IPS-NIHi7 (cell line): ENCODE measurements at regions not wholly inside any gene's neighbourhood (a gene's known extent, or its start where the extent isn't known, plus 50 kb on each side); places are given as distances from the start of the nearest gene placed in this dataset.
A peak's percentile ranks its signal among the peaks of the same experiment; 100 is the strongest.

ENCODE experiments used
- DNase-seq: peaks from one replicate; pipeline ENCODE4 v3.0.0; 2012; ENCODE audit warnings: mixed read lengths; ENCODE audit errors: extremely low spot score

DNA sequence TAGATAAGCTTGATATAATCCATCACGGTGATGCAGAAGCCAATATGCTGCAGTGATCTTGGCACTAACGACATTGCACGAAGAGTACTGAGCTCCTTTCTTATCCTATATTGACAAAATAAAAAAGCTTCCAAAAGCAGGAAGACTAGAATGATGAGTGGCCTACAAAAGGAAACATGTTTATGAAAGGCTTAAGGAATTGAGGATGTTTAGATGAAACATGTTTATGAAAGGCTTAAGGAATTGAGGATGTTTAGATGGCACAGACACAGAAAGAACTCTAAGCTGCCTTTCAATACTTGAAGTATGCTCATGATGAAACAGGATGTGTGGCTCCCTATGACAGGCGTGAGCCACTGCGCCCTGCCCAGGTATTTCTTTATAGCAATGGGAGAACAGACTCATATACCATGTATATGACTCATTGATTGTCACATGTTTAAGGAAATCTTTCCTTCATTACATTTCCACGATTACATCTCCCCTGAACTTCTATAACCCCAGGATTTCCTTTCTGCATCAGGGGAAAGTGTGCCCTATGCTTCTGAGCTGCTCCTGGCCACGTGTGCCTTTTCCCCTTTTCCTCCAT lies 690.8 kb upstream of the ARGLU1 start:
- no peak for DNase-seq

DNA sequence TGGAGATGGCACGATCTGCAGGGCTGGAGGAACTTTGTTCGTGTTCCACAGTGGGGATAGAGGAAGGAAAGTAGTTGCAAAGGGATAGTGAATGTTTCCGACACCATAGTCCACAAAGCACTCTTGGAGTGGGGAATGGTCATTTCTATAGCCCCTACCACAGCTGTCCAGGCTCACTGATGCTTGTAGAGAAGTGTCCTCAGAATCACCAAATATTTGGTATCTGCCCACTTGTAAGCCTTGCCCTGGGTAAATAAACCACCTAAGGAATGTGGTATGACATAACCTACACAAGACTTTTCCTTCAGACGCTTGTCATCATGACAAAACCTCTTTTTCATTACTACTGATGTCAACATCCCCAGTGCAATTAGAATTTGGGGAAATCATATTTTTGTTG lies 686.5 kb upstream of the ARGLU1 start:
- no peak for DNase-seq

DNA sequence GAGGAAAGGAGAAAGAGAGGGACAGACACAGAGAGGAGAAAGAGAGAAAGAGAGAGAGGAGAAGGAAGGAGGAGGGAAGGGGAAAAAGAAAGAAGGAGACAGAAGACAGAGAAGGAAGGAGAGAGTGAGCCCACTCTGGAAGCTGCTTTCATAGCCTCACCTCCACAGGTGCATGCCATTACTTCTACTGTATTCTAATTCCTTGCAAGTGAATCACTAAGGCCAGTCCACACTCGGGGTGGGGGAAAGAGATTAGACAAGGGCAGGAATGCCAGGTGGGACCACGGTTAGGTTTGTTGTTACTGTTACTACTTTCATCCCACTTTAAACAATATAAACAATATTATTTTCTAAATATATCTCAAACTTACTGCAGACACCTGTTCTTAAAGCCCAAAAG lies 684.5 kb upstream of the ARGLU1 start:
- DNase-seq = no peak

DNA sequence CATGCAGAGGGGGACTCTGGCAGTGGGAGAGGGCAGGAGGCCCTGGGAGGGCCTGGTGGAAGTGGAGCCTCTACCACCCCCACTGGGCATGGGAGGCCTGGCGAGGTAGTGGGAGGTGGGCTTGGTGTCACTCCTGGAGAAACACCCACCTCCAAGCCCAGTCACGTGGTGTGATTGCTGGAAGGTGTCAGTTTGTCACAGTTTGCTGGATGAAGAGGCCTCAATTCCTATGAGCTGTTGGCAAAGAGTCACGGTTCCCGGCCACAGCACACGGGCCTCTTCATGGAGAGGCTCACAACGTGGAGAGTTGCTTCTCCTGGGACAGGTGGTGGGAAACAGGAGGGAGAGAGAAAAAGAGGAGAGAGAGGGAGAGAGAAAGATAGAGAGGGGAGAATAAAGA lies 684.1 kb upstream of the ARGLU1 start:
- DNase-seq = no peak

DNA sequence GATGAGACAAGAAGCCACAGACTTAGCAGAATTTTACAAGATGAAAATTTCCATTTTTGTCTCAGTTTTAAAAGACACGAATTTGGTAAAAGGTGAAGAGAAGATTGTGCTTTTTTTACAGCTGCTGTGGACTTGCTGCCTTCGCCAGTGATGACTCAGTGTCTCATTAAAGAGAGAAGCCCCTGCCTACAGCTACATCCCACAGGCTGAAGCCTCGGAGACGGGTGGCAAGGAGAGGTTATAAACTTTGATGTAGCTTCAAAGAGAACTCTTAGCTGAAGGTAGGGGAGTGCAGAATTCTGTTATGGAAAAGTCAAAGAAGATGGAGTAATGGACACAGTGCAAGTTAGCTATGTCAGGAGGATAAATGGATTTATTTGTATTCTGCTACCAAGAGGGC lies 683.4 kb upstream of the ARGLU1 start:
- no peak for DNase-seq

DNA sequence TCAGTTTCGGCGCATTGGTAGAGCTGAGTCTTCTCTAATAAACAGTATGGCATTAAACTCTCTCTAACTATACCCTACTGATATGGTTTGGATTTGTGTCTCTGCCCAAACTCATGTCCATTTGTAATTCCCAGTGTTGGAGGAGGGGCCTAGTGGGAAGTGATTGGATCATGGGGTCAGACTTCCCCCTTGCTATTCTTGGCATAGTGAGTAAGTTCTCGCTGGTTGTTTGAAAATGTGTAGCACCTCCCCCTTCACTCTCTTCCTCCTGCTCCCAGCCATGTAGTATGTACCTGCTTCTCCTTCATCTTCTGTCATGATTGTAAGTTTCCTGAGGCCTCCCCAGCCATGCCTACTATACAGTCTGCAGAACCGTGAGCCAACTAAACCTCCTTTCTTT lies 682.7 kb upstream of the ARGLU1 start:
- DNase-seq = no peak

DNA sequence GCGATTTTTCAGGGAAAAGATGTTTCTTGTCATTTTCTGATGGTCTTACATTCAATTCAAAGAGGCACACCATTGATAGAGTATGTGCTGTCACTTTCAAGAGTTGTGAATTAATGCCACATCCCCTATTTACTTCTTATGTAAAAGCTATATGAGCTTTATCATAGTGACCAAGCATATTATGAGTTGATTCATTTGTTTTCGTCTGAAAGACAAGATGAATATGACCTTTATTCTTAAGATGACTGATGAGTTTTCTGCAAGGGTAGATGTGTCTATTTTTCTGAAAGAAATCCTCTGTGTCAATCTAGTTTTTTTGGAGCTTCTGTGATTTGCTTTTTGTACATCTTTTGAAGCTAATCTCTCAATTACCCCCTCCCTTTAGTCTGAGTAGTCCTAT lies 676.3 kb upstream of the ARGLU1 start:
- DNase-seq = no peak

DNA sequence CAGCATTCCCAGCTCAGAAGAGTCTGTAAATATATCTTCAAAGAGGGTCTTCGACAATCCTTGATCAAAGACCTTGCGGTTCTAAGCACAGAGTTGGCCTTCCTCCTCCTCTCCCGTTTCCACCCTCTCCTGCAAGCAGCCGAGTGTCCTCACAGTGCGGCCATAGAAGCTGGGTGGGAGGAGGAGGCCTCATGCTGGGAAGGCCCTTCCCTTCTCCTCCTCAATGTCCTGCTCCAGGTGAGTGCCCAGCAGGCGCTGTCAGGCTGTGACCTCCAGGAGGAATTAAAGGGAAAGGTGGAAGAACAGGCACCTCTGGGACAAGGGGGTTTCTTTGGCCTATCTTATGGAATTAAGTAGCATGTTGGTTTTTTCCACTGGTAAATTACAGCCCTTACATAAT lies 674.2 kb upstream of the ARGLU1 start:
- peak; percentile 19 for DNase-seq

DNA sequence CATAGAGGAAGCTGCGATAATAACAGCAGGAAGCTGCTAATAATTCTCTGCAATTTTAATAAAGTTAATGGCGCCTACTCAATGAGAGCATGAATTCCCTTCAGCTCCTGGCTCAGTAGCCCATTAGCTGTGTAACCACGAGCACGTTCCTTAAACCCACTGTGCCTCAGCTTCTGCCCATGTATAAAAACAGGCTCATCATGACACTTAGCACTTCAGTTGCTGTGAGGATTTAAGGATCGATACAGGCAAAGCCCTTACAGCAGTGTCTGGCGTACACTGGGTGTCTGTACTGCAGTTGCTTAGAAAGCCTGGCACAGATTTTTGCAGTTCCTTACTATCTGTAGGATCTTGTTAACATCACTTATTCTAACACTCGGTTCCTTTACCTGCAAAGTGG lies 673.4 kb upstream of the ARGLU1 start:
- DNase-seq = no peak

DNA sequence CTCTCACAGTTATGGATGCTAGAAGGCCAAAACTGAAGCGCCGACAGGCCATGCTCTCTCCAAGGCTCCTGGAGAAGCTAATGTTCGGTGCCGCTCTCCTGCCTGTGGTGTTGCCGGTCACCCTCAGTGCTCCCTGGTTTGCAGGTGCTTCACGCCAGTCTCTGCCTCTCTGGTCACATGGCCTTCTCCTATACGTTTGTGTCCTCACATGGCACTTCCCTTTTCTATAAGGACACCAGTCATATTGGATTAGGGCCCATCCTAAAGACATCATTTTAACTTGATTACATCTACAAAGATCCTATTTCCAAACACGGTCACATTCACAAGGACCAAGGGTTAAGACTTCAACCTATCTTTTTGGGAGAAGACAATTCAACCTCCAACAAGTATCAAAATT lies 671.3 kb upstream of the ARGLU1 start:
- no peak for DNase-seq

DNA sequence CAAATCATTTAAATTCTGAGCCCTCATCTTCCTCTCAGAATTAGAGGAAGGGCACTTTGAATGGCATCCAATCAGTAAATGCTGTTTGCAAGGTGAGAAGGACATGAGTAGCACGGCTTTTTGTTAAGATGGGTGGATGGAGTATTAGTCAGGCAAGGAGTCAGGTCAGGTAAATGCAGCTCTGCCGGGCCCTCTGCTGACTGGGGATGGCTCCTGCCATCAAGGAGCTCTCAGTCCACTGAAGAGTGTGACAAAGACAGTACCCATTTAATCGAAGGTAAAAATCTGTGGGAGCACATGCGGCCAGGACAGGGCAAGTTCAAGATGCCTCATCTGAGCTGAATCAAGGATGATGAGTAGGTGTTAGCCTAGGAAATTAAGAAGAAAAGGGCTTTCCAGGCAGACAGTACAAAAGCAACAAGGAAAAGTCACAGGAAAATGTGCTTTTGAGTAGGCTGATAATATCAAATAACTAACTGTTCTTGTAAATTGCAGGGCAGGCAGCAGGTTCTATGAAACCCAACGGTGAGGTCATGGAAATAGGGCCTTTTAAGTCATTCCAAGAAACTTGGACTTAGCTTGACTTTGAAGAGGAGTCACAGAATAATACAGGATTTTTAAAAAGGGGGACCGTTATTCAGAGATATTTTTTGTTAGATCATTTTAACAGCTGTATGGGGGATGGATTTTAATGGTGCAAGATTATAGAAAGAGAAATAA lies 670.5 kb upstream of the ARGLU1 start:
- peak; percentile 36 for DNase-seq

DNA sequence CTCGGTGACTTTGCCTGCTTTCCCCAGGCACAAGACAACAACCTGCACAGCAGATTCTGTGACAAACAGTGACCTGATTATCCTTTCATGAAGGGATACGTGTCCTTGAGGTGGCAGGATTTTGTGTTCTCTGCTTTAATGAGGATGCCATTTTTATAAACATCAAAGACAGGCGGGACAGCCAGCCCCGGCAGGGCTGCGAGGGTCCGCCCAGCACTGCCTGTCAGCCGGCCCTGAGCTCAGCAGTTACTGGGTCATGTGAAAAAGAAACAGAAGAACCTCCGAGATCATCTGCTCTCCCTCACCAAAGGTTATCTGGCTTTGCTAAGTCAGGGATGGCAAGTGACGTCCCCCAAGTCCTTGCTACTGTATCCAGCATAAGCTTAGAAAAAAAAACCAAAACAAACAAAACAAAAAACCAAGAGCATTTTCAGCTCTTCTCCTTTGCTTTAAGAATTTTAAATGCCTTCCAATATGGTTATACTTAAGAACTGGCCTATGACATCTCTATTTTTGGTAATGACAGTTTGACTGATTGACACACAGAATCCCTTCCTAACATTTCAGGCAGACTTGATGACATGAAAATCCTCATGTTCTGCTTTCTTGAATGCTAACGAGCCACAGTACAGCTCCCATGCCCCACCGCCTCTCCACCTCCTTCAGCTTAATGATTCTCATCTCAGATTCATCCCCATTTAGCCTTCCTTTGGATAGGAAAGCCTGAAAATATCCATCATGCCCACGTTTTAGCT lies 666.6 kb upstream of the ARGLU1 start:
- no peak for DNase-seq

DNA sequence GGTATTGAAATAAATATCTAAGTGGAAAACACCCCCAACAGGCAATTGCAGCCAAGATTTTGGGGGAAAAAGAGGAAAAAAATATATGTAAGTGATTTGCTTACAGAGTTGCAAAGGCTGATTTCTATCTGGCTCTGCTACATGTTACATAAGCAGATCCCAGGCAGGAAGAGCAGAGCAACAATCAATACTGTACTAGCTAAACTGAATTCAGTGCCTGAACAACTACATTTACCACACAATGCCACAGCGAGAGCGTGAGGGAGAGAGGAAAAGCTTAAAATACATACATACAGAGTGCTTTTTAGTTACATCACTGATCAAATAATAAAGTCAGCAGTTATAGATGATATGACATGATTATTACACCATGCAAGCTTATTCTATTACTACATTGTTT lies 665.6 kb upstream of the ARGLU1 start:
- DNase-seq = no peak

DNA sequence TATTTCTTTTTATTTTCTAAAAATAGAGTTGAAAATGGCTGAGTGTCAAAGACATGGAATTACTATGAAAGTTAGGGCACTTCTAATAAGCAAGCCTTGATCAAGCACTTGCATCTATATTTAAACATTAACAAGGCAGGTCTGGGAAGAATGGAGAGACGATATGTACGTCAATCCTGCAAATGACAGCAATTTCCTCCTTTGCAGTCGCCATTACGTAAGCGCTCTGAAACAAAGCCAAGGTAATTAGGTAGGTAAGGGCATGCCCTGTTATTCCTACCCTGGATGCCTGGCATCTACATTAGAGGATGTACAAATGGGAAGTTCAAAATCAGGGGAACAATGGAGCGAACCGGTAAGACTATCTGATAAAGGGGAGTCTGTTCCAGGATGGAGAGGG lies 664.0 kb upstream of the ARGLU1 start:
- no peak for DNase-seq

DNA sequence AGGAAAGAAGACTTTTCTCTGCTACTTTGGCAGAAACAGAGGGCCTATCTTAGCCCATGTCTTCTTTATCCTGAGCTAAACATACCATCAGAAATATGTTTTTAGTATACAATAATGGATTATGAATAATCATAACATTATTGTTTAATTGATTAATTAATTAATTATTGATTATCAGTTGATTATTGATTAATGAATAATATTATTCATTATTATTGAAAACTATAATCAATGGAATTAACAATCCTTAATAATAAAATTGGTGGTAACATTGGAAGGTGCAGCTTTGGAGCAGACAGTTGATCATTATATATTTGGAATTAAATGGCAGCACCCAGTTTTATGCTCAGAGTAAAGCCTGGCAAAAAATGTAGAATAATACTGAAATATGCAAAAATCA lies 655.9 kb upstream of the ARGLU1 start:
- no peak for DNase-seq

DNA sequence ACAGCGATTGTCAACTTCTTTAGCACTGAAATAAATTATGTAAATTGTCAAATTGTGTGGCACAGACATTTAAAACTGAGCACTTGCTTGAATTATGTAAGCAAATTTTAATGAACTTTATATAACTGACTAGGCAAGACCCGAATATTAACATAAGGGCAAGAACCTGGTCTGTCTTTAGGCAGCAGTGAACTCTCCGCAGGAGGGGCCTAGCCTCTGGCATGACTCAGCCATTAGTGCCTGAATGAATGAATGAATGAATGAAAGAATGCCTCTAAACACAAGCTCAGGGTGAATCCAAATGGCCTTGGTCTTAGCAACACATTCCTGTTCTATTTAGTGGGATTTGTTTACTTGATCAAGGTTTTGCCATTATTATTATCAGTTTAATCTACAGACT lies 654.7 kb upstream of the ARGLU1 start:
- DNase-seq = no peak

DNA sequence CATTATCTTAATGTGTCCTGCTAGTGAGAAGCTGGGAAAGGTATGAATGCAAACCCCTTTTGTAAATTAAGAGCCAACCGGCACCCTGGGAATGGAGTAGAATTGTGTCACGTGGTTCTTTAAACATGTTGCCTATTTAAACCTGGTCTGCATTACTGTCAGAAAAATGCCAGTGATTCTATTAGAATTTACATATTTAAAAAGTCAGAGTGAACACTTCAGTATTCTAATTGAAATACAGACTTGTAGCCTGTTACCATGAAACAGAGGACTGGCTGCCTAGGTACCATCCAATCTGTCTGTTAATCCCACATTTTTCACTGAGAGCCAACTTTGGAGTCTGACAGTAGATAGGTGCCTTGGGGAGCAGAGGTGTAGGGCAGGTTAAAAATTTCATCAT lies 652.3 kb upstream of the ARGLU1 start:
- no peak for DNase-seq

DNA sequence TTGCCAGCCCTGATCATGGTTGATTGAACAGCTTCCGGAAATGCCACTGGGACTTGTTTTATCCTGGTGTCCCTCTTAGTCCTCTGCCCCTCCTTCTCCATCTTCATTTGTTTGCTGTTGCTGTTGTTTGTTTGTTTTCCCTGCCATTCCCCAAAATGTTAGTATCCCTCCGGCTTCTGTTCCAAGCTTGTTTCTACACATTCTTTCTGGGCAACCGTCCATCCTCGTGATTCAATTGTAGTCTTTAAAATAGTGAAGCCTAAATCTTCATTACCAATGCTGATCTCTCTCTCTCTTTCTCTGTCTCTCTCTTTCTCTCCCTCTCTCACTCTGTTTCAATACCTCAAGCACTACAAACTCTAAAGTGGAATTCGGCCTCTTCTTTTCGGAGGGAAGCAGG lies 649.3 kb upstream of the ARGLU1 start:
- no peak for DNase-seq

DNA sequence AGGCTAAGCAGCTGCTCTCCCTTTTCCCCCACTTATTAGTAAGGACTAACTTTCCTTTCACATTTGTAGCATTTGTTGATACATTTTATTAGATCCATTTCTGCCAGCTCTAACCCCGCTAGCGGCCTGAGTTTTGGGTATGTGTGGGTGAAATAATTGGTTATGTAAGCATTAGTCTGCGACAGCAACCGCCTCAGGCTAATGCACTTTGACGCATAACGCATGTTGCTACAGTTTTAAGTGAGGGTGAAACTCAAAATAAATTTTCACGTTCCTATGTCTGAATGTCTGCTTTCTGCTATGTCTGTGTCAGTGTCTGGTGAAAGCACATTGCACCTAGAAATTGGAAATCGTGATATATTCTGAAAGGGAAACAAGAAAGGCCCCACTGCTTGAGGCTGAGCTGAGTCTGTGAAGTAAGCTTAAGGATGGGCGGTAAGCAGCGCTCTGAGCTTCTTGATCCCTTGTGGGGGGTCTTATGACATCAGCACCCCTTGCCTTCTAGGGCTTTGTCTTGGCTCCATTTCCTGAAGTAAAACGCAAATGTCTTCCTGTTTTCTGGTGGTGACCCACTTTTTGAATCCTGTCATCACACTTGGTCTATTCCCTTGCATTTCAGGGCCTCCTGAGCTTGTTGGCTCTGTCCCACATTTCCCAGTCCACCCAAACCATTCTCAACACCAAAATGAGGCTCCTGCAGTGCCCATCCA lies 648.3 kb upstream of the ARGLU1 start:
- no peak for DNase-seq

DNA sequence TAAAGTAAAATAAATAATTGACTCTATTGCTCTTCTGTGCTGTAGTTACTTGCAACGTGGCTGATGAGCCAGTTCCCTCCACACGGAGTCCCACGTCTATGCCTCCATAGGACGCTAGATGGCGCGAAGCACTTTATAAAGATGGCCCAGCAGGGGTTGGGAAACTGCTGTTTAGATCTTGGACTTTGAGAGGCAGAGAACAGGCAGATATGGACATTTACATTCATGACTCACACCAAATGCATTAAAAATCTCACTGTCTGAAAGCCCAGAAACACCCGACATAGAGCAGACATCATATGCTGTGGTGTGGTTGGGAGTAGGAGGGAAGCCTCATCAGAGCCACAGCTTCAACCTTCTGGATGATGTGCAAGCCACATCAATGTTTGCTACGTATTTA lies 643.1 kb upstream of the ARGLU1 start:
- peak; percentile 65 for DNase-seq

DNA sequence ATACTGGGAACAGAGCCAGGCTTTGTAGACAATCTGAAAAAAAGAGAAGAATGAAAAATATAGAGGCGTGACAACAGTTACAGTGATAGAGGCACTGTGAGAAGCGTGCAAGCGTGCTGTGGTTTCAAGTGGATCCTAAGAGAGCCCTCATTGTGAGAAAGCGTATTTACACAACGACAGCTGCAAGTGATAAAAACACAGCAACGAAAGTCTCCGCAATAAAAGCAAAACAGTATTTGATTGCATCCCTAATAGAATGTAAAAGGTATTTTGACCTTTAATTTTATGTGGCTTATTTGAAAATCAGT lies 642.7 kb upstream of the ARGLU1 start:
- DNase-seq = no peak

DNA sequence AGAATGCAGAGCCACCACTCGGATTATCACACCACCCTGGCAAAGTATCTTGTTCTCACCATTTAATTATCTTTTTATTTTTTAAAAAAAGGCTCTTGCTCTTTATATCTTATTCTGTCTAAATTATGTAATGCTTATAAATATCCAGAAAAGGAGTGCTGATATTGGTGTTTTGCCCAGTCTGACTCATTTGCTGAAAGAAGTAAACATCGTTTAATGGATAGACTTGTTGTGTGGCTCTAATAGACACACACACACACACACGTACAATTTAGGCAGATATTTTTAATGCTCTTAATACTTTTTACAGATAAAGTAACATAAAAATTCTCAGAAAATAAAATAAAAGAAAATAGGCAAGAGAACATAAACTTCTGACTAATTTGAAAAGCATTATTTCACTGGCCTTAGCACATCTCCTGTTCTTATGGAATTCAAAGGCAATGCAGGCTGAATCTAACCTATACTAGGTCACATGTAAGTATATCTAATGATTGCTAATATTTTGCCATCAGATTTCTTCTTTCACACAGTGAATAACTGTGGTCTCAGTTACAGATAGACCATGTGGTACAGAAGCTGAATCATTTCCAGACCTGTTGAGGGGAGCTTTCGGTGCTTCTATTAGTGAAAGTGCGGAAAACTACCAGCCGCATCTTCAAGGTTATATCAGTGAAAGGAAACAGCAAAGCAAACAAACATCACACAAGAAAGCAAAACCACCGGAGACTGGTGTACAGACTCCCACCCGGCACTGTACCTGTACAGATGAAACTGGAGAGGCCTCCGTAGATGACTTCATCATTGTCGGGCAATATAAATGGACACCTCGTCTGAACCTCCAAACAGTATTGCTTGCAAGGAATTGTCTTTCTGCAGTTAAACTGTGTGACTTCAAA lies 642.1 kb upstream of the ARGLU1 start:
- no peak for DNase-seq
